Glomerular visceral epithelial cell (primary cell): ENCODE measurements at regions not wholly inside any gene's neighbourhood (a gene's known extent, or its start where the extent isn't known, plus 50 kb on each side); places are given as distances from the start of the nearest gene placed in this dataset.

Source experiments
- DNase-seq: peaks from one replicate; pipeline ENCODE4 v3.0.0-alpha.2; 2016; ENCODE audit errors: extremely low spot score

DNA sequence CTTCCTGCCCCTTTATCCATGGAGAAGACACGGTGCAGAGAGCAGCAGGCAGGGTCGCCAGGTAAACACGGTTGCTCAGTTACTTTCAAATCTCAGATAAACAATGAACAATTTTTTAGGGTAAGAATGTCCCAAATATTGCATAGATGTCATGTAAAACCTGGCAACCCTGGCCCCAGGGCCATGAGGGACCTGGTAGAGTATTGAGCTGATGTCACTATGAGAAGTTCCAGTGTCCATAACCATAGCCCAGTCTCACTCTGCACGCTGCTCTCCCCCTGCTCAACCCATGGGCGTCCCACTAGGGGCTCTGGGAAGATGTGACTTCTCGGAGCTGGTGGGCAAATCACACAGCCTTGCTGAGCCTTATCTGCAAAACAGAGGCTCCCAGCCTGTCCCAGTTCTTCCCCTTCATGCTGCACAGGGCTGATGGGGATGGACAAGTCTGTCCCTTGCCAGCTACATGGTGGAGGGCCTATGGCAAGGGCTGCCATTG, 71.3 kb upstream of the TOP1 start:
- no peak for DNase-seq

DNA sequence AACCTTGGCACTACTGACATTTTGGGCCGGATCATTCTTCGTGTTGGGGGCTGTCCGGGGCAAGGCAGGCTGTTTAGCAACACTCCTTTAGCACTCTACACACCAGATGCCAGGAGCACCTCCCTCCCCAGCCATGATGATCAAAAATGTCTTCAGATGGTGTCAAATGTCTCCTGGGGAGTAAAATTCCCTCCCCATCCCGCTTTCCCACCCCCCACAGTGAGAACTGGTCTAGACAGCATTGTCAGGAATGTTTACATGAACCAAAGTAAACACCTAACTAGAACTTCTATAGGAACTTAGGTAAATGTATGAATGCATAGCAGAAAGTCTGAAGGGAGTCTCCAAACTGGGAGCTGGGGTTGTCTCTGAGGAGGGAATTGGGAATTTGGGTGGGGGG, 70.0 kb upstream of the TOP1 start:
- DNase-seq = no peak

DNA sequence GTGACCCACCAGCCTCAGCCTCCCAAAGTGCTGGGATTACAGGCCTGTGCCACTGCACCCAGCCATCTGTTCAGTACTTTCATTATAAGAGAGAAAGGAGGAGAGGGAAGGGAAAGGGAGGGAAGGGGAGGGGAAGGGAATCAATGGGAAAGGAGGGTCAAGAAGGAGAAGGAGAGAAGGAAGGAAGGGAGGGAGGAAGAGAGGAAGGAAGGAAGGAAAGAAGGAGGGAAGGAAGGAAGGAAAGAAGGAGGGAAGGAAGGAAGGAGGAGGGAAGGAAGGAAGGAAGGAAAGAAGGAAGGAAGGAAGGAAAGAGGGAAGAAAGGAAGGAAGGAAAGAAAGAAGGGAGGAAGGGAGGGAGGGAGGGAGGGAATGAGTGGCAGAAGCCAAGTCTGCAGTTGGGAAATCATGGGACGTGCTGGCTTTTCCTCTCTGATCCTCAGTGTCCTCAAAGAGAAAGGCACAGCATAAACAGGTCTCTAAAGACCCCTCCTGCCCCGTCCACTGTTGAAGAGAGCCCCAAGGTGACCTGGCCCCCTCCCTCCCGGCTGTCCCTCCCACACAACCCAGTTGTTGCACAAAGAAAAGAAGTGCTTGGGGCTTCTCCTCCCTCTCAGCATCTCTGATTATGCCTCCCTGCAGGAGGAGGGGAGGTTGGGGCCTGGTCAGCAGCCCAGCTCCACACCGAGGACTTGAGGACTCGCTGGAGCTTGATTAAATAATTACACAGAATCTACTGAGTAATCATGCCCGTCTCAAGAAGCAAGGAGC, 69.1 kb upstream of the TOP1 start:
- DNase-seq = no peak

DNA sequence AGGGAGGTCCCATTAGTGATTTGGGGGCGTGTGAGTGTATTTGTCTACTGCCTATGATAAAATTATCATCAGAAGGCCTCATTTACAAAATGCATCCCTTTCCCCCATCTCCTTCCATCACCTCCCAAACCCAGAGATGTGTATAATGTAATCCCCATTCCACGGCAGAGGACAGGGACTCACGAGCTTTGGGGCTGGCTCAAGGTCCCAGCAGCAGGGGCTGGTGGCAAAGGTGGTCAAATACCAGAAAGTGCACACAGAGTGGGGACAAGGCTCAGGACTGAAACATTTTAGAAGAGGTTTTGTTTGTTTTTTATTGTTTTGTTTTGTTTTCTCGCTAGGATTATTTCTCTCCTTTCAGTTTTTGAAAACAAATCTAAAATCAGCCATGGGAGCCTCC, 68.5 kb upstream of the TOP1 start:
- no peak for DNase-seq

DNA sequence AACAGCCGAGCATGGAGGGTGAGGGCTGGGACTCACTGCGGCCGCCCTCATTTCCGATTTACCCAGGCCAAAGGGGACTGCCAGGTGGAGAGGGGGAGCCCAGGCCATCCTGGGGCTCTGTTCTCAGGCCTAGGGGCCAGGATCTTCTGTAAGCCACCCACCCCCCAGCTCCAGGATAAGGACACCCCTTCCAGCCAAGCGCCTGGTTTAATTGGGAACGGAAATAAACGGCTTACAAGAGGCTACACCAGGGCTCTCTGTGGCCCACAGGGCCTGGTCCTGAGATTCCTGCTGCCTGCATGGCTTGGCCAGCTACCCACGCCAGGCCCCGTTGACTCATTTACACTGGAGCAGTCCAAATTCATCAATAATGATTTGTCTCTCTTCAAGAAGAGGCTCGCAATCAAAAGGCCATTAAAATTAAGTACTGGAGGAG, 68.1 kb upstream of the TOP1 start:
- no peak for DNase-seq

DNA sequence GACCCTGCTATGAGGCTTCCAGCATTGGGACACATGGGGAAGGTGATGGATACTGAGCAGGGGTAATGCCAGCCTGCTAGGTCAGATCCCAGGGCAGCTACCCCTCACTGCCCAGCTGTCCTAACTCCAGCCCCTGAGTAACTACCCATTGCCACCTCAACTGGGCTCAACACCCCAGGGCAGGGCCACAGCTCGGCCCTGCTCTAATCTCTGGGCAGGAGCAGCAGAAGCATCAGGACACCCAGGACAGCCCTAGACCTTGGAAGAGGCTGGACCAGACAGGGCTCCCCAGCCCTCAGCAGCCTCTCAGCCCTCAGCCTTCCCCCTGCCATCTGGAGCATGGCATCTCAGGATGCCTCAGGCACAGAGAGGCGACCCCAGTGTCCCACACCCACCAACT, 67.4 kb upstream of the TOP1 start:
- no peak for DNase-seq

DNA sequence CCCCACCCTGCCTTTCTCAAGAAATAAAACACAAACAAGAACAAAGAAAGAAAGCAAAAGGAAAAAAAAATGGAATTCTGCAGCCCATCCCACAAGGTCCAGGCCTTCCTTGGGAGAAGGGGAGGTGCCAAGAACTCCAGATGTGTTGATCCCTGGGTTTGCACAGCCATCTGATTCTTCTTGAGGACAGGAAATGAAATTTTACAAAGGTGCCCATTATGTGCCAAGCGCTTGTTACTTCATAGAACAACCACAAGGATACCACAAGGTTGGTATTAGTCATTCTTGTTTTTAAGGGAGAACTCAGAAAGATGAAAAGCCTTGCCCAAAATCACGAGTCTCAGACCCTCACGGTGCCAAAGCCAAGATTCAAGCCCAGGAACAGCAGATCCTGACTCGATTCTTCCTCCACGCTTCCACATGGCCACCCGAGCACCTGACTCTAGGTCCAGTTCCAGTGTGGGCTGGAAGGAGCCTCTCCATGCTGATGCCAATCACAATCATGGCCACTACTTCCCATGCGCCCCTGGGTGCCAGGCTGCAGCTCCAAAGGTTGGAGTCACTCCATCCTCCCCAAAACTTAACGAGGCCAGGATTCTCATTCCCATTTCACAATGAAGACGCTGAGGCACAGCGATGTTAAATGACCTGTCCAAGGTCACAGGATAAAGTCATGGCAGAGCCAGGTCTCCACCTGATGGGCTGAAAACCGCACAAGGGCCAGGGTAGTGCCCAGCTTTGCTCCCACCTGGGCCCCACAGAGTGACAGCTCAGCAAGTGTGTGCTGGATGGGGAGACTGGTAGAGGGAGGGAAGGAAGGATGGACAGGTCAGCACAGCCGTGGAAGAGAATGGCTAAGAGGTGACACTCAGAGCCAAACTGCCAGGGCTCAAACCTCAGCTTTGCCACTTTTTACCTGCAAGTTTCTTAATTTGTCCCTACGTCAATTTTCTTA, 66.7 kb upstream of the TOP1 start:
- DNase-seq = no peak

DNA sequence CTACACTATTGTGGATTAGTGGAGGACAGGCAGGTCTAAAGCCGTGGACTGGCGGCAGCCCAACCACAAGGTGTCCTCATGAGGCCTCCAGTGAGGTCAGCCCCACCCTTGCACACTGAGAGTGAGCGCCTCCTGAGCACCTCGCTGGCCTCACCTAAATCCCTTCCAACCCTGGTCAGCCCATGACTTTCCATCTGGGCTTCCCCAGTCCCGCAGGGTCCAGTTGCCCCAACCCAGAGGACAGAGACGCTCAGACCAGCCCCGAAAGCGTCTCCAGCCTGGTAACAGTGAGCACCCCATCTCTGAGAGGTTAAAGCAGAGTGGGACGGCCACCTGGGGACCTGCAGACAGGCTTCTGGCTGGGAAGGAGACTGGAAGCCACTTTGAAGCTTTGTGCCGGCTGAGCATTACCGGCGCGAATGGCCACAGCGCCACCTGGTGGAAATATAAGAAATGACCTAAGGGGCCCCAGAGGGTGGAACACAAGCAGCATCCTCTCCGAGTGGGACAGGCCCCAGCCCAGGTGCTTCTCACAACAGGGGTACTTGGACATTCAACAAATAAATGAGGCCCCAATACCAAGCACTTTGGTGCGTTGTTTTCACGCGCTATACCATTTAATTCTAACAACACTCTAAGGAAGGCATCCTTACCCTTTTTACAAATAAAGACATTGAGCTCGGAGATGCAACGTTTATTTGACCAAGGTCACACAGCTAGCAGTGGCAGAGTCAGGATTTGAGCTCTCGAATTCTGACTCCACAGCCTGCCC, 65.7 kb upstream of the TOP1 start:
- peak; percentile 75 for DNase-seq

DNA sequence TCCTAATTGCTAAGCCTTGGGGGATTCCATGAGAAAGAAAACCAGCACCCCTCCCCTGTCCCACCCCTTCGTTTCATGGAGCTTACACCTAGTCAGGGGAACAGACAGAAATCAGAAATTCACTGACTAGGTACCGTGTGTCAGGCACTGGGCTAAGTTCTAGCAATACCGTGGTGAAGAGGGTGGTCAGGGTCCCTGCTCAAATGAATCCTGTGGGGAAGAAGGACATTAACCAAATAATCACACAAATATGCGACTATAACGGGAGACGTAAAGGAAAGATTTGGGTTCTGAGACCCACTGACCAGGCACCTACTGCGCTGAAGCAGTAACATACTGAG, 65.1 kb upstream of the TOP1 start:
- no peak for DNase-seq

DNA sequence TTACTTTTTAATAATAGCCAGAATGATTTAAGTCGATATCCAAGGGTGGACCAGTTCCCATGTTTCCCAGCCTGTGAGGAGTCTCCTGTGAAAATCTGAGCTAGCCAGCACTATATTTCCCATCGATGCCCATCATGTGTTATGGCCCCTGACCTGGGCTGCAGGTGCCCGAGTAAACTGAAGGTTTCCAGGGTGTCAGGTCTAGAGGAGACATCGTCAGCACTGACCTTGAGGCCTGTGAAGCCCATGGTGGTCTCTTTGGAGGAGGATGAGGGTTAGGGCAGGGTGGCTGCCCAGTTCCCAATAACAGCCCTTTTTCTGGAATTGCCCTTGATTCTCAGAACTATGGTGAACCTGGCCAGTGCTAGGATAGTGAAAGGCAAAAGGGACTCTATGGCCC, 63.0 kb upstream of the TOP1 start:
- no peak for DNase-seq

DNA sequence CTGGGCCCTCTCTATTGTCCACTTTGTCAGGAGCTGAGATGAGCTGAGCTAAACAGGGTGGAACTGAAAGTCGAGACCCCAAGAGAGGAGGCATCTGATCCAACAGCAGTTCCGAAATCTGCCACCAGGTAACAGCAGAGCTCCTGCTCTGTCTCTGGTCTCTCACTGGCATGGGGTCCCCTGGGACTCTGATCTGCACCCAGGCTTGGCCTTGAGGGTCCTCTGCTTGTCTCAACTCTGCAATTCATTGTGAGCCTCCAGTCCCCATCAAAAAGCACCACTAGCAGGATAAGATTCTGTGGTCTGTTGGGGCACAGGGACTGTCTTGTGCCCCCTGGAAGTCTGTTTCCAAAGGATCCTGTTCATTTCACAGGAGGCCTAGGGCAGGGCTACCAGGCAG, 62.5 kb upstream of the TOP1 start:
- no peak for DNase-seq

DNA sequence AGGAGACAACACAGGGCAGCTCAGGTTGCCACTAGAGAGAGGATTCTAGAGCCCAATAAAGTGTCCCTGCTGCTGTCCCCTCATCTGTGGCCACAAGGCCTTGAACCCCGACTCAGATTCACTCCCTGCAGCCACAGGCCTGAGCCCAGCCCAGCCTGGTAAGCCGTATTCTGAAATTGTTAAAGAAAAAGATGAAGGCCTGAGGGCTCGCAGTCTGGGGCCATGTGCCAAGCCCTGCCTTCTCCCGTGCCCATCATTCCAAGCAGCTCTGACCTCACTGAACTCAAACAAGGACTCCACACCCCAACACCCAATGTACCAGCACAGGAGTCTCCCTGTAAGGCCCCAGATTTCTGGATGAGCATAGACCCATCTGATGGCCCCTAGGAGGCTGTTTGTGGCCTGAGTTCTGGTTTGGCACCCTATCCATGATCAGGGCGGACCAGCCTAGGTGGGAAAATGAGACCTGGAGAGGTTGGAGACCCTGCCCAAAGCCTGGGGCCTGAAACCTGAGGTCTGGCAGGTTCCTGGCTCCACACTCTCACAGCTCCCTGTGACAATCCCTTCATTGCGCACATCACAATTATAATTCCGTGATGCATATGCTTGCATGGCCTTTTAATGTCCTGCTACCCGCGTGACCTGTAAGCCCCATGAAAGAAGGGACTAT, 62.0 kb upstream of the TOP1 start:
- no peak for DNase-seq

DNA sequence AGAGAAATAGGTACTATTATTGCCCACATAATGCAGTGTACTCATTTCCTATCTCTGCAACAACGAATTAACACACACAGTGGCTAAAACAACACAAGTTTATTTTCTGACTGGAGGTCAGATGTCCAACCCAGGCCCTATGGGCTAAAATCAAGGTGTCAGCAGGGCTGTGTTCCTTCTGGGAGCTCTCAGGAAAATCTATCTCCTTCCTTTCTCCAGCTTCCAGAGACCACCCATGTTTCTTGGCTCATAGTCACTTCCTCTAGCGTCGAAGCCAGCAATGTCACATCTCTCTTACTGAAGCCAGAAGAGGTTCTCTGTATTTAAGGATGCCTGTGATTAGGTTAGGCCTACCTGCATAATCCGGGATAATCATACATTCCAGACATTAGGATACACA, 60.9 kb upstream of the TOP1 start:
- no peak for DNase-seq

DNA sequence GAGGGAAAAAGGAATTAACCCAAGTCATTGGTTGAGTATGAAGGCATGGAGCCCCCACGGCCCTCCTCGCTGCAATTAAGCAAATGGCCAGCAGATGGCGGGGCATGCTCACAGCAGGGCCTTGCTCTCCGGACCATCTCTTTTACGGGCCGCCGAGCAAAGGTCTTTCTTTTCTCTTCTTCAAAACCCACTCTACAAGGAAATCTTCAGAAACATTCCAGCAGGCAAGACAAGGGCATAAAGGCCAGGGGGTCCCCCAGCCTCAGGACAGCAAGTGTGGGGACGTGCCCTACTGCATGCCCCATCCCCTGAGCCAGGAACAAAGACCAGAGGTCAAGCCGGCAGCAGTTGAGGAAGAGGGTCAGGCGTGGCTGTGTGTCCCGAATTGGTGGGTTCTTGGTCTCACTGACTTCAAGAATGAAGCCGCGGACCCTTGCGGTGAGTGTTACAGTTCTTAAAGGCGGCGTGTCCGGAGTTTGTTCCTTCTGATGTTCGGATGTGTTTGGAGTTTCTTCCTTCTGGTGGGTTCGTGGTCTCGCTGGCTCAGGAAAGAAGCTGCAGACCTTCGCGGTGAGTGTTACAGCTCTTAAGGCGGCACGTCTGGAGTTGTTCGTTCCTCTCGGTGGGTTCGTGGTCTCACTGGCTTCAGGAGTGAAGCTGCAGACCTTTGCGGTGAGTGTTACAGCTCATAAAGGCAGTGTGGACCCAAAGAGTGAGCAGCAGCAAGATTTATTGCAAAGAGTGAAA, 59.6 kb upstream of the TOP1 start:
- peak; percentile 82 for DNase-seq

DNA sequence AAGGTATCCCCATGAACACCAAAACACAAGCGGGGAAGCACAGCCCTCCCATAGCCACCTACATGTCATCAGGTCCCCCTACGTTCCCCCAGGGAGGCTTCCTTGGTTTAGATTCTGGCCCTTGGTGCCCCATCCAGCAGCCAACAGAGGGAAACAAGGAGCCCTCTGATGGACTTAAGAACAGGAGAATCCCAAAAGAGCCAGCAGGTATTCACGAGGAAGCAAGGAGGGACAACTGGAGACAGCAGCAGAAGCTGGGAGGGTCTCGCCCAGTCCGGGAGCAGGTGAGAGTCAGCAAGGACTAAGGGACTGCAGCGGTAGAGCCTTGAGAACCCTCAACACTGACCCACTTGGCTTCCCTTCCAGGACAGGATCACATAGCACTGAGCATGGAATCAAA, 58.4 kb upstream of the TOP1 start:
- DNase-seq = no peak

DNA sequence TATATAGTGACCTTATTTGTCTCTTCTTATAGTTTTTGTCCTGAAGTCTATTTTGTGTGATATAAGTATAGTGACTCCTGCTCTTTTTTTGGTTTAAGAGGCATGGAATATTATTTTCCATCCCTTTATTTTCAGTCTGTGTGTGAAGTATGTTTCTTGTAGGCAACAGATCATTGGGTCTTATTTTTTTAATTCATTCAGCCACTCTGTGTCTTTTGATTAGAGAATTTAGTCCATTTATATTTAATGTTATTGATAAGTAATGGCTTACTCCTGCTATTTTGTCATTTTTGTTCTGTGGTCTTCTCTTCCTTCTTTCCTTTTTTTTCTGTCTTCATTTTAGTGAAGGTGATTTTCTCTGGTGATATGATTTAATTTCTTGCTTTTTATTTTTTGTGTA, 51.4 kb upstream of the TOP1 start:
- DNase-seq = no peak

DNA sequence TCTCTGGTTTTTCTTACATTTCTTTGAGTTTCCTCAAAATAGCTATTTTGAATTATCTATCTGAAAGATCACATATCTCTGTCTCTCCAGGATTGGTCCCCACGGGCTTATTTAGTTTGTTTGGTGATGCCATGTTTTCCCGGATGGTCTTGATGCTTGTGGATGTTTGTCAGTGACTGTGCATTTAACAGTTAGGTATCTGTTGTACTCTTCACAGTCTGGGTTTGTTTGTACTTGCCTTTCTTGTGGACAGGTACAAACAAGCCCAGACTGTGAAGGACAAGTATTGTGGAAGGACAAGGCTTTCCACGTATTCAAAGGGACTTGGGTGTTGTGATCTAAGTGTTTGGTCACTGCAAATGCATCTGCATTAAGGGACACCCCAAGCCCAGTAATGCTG, 49.9 kb upstream of the TOP1 start:
- no peak for DNase-seq
